ENCODE measurements at regions not wholly inside any gene's neighbourhood (a gene's known extent, or its start where the extent isn't known, plus 50 kb on each side); places are given as distances from the start of the nearest gene placed in this dataset.

DNA sequence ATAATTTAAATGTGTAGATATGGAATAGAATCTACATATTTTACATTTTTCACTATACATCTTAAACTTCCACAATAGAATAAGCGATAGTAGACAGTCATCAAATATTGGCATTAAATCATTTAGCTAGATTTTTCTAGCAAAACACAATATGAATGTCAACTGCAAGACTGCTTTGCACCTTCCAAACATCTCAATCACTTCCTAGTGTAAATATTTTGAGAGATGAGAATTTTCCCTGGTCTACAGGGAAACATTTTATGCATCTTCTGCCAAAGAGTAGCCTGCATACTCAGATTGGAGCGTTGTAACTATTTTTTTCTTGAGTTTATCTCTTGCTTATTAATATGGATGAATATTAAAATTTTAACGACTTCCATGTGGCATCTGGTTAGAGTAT, 897.4 kb downstream of the CENPC start:
- in situ Hi-C loops (cut with HindIII; ENCODE audit: low pct_unique_long_range_greater_than_20kb, low sequenced_read_pairs): no loop called here
- no peak overlapping the region for H3K27ac ChIP-seq (ENCODE audit: low read length)
- H3K36me3 ChIP-seq (ENCODE audit: control insufficient read depth, insufficient read depth, low read length): no peaks in the 10 kb centered on the region
- H3K9me3 ChIP-seq (ENCODE audit: control insufficient read depth, insufficient read depth, low read depth, low read length): no peaks in the 10 kb centered on the region
- TF ChIP-seq CTCF (IDR thresholded peaks at IDR 0.05) (no peak), REST (IDR thresholded peaks at IDR 0.05; ENCODE audit: insufficient read depth in 1 of 2, low read depth in 2 of 2, low read length in 1 of 2) (no peak), TCF7L2 (IDR thresholded peaks at IDR 0.05; ENCODE audit: low read depth, low read length) (no peak), SIN3A (IDR thresholded peaks at IDR 0.05; ENCODE audit: borderline replicate concordance, insufficient read depth, low read depth, low read length) (no peak), POLR2AphosphoS5 (IDR thresholded peaks at IDR 0.05; ENCODE audit: low read depth, low read length) (no peak)
- no peaks in the 10 kb centered on the region for H3K27me3 ChIP-seq (ENCODE audit: control insufficient read depth, insufficient read depth, low read length)
- ATAC-seq: no peak
- no peak for DNase-seq (ENCODE audit: low read depth, low spot score)
- intact Hi-C loops (cut with micrococcal nuclease; ENCODE audit: unreplicated experiment): no loop called here
- ChIA-PET POLR2A (interaction anchor here (0.6 kb wide), 1 partner anchor 184 kb away, joined by 4 read pairs; no protein-coding TSS in a partner anchor), CTCF (no interaction called here)
- BruUV-seq (replicated peaks): no TSS peak
- no peak overlapping the region for H3K4me3 ChIP-seq (ENCODE audit: low read depth in 2 of 2, low read length in 2 of 2)
- H3K4me1 ChIP-seq (ENCODE audit: control insufficient read depth, insufficient read depth, low read length): no peaks in the 10 kb centered on the region

- no peaks in the 10 kb centered on the region for H3K27me3 ChIP-seq (ENCODE audit: control insufficient read depth, insufficient read depth, low read length)
- no peaks in the 10 kb centered on the region for H3K36me3 ChIP-seq (ENCODE audit: control insufficient read depth, insufficient read depth, low read length)
- no peak overlapping the region for H3K27ac ChIP-seq (ENCODE audit: low read length)
- POLR2A ChIA-PET: no interaction called here
- in situ Hi-C loops (cut with HindIII; ENCODE audit: low pct_unique_long_range_greater_than_20kb, low sequenced_read_pairs) (no loop called here), intact Hi-C loops (cut with micrococcal nuclease; ENCODE audit: unreplicated experiment) (no loop called here)
- DNase-seq (ENCODE audit: low read depth, low spot score) (no peak), ATAC-seq (no peak)
- no peaks in the 10 kb centered on the region for H3K4me1 ChIP-seq (ENCODE audit: control insufficient read depth, insufficient read depth, low read length)
- TF ChIP-seq CTCF (IDR thresholded peaks at IDR 0.05) (no peak), TCF7L2 (IDR thresholded peaks at IDR 0.05; ENCODE audit: low read depth, low read length) (no peak), REST (IDR thresholded peaks at IDR 0.05; ENCODE audit: insufficient read depth in 1 of 2, low read depth in 2 of 2, low read length in 1 of 2) (no peak), POLR2AphosphoS5 (IDR thresholded peaks at IDR 0.05; ENCODE audit: low read depth, low read length) (no peak), SIN3A (IDR thresholded peaks at IDR 0.05; ENCODE audit: borderline replicate concordance, insufficient read depth, low read depth, low read length) (no peak)
- no peak overlapping the region for H3K4me3 ChIP-seq (ENCODE audit: low read depth in 2 of 2, low read length in 2 of 2)
- CTCF ChIA-PET: no interaction called here
- no TSS peak for BruUV-seq (replicated peaks)
- no peaks in the 10 kb centered on the region for H3K9me3 ChIP-seq (ENCODE audit: control insufficient read depth, insufficient read depth, low read depth, low read length)
Measured at GRCh38 chr4:66647476-66647875, 897.8 kb downstream of the CENPC start.

Data from Panc1 (cell line).